Liver (tissue), 7 donors: ENCODE measurements at regions not wholly inside any gene's neighbourhood (a gene's known extent, or its start where the extent isn't known, plus 50 kb on each side); places are given as distances from the start of the nearest gene placed in this dataset.

Experiments
- DNase-seq: peaks from one replicate; pipeline ENCODE4 v3.0.0-alpha.2; 2017; ENCODE audit warnings: low spot score
- H3K27ac ChIP-seq, 2 donors: one replicate each; pipeline ENCODE4 v1.7.0; 2013; ENCODE audit warnings: inconsistent platforms in 2 of 2, low read length in 2 of 2, control low read depth in 1 of 2, low read depth in 1 of 2, mild to moderate bottlenecking in 1 of 2
- H3K27me3 ChIP-seq, 4 donors: one replicate each; pipeline versions ENCODE4 v1.6.1 to v1.7.0; 2013; ENCODE audit warnings: low read length in 3 of 4, inconsistent platforms in 1 of 4, mild to moderate bottlenecking in 1 of 4, moderate library complexity in 1 of 4; ENCODE audit not compliant: control insufficient read depth in 4 of 4, insufficient read depth in 4 of 4
- H3K36me3 ChIP-seq, 4 donors: one replicate each; pipeline versions ENCODE4 v1.6.1 to v1.7.0; 2013; ENCODE audit warnings: low read length in 3 of 4, mild to moderate bottlenecking in 3 of 4, low read depth in 1 of 4, moderate library complexity in 1 of 4; ENCODE audit not compliant: control insufficient read depth in 4 of 4, insufficient read depth in 3 of 4
- H3K4me1 ChIP-seq, 4 donors: one replicate each; pipeline versions ENCODE4 v1.6.1 to v1.7.0; 2013; ENCODE audit warnings: low read length in 3 of 4, mild to moderate bottlenecking in 3 of 4, moderate library complexity in 1 of 4; ENCODE audit not compliant: control insufficient read depth in 4 of 4, insufficient read depth in 4 of 4
- H3K4me3 ChIP-seq, 3 donors: one replicate each; pipeline versions ENCODE4 v1.6.1 to v1.7.0; 2013; ENCODE audit warnings: low read length in 3 of 3, control low read depth in 1 of 3, low read depth in 1 of 3, mild to moderate bottlenecking in 1 of 3
- H3K9ac ChIP-seq, 2 donors: one replicate each; pipeline ENCODE4 v1.7.0; 2013; ENCODE audit warnings: low read length in 2 of 2, mild to moderate bottlenecking in 2 of 2, moderate library complexity in 2 of 2, control low read depth in 1 of 2, low read depth in 1 of 2
- H3K9me3 ChIP-seq, 4 donors: one replicate each; pipeline versions ENCODE4 v1.6.1 to v1.7.0; 2013; ENCODE audit warnings: low read length in 3 of 4; ENCODE audit not compliant: control insufficient read depth in 4 of 4
- ATF3 ChIP-seq: IDR thresholded peaks from 2 replicates; pipeline ENCODE4 v1.6.1; 2016; ENCODE audit warnings: antibody characterized with exemption
- CTCF ChIP-seq: fragments of 150-350 bp; IDR thresholded peaks from 2 replicates; pipeline ENCODE4 v1.5.1; 2017; ENCODE audit warnings: improper control_type of control experiment, low read depth, low read length; ENCODE audit not compliant: missing input control
- EGR1 ChIP-seq, 2 donors: IDR thresholded peaks; 2 replicates each; pipeline ENCODE4 v1.6.1; 2016 to 2018; ENCODE audit warnings: antibody characterized with exemption in 2 of 2, low read depth in 2 of 2
- FOXA1 ChIP-seq: IDR thresholded peaks from 2 replicates; pipeline ENCODE4 v1.6.1; 2016; ENCODE audit warnings: antibody characterized with exemption
- FOXA2 ChIP-seq: IDR thresholded peaks from 2 replicates; pipeline ENCODE4 v1.6.1; 2016; ENCODE audit warnings: antibody characterized with exemption
- GABPA ChIP-seq, 2 donors: IDR thresholded peaks in 1 of 2; conservative IDR thresholded peaks in 1 of 2; 2 replicates each; pipeline ENCODE4 v1.6.1; 2016; ENCODE audit warnings: antibody characterized with exemption in 2 of 2, mild to moderate bottlenecking in 1 of 2, moderate library complexity in 1 of 2
- HNF4A ChIP-seq, 2 donors: conservative IDR thresholded peaks; 2 replicates each; pipeline ENCODE4 v1.6.1; 2016; ENCODE audit warnings: antibody characterized with exemption in 2 of 2, mild to moderate bottlenecking in 2 of 2
- HNF4G ChIP-seq: IDR thresholded peaks from 2 replicates; pipeline ENCODE4 v1.6.1; 2016; ENCODE audit warnings: antibody characterized with exemption
- JUND ChIP-seq, 2 donors: IDR thresholded peaks; 2 replicates each; pipeline ENCODE4 v1.6.1; 2016; ENCODE audit warnings: antibody characterized with exemption in 2 of 2
- MAX ChIP-seq: IDR thresholded peaks from 2 replicates; pipeline ENCODE4 v1.6.1; 2016; ENCODE audit warnings: antibody characterized with exemption
- NR2F2 ChIP-seq: IDR thresholded peaks from 2 replicates; pipeline ENCODE4 v1.6.1; 2016; ENCODE audit warnings: antibody characterized with exemption
- RAD21 ChIP-seq, 2 donors: IDR thresholded peaks; 2 replicates each; pipeline ENCODE4 v1.6.1; 2016; ENCODE audit warnings: antibody characterized with exemption in 2 of 2, mild to moderate bottlenecking in 2 of 2
- REST ChIP-seq: IDR thresholded peaks from 2 replicates; pipeline ENCODE4 v1.6.1; 2016; ENCODE audit warnings: antibody characterized with exemption, mild to moderate bottlenecking
- RXRA ChIP-seq, 2 donors: IDR thresholded peaks; 2 replicates each; pipeline ENCODE4 v1.6.1; 2017 to 2018; ENCODE audit warnings: antibody characterized with exemption in 2 of 2, mild to moderate bottlenecking in 1 of 2
- SP1 ChIP-seq: IDR thresholded peaks from 2 replicates; pipeline ENCODE4 v1.6.1; 2018; ENCODE audit warnings: antibody characterized with exemption, mild to moderate bottlenecking
- TAF1 ChIP-seq: conservative IDR thresholded peaks from 2 replicates; pipeline ENCODE4 v1.6.1; 2016; ENCODE audit warnings: antibody characterized with exemption, mild to moderate bottlenecking
- YY1 ChIP-seq: IDR thresholded peaks from 2 replicates; pipeline ENCODE4 v1.6.1; 2016; ENCODE audit warnings: antibody characterized with exemption, mild to moderate bottlenecking
- ZBTB33 ChIP-seq: IDR thresholded peaks from 2 replicates; pipeline ENCODE4 v1.6.1; 2016; ENCODE audit warnings: antibody characterized with exemption
- donor health status: healthy.
- donor health status: healthy.
- donor health status: healthy.
- donor health status: healthy.

GRCh38 chr6:73901986-73902385 is 206.0 kb downstream of the CD109 start:
- TF ChIP-seq YY1 (no peak), RAD21 (IDR thresholded peaks at IDR 0.05) (no peak), EGR1 (IDR thresholded peaks at IDR 0.05; ENCODE audit: low read depth in 2 of 2) (no peak), HNF4G (no peak), TAF1 (no peak), FOXA1 (no peak), ZBTB33 (no peak), RXRA (IDR thresholded peaks at IDR 0.05) (no peak), JUND (IDR thresholded peaks at IDR 0.05) (no peak), NR2F2 (no peak), CTCF (no peak), FOXA2 (no peak), GABPA (IDR thresholded peaks at IDR 0.05 in 1 of 2, conservative IDR thresholded peaks at IDR 0.05 in 1 of 2) (no peak), ATF3 (no peak), MAX (no peak), HNF4A (conservative IDR thresholded peaks at IDR 0.05) (no peak), SP1 (no peak), REST (no peak)
- Histone ChIP-seq H3K4me1 (no peaks in the 10 kb centered on the region), H3K27me3 (peaks cover 0 to 5% (median 0%) of the 10 kb centered on the region in 4 donors), H3K9ac (no peak overlapping the region), H3K9me3 (peaks cover 0 to 10% (median 2%) of the 10 kb centered on the region in 4 donors), H3K4me3 (no peak overlapping the region), H3K36me3 (no peaks in the 10 kb centered on the region), H3K27ac (no peak overlapping the region)
- no peak for DNase-seq

- H3K9me3 ChIP-seq: peaks cover 0 to 10% (median 2%) of the 10 kb centered on the region in 4 donors
- no peak overlapping the region for H3K4me3 ChIP-seq
- H3K36me3 ChIP-seq: no peaks in the 10 kb centered on the region
- H3K9ac ChIP-seq: no peak overlapping the region
- no peak for DNase-seq
- TF ChIP-seq FOXA1 (no peak), HNF4A (conservative IDR thresholded peaks at IDR 0.05) (no peak), SP1 (no peak), JUND (IDR thresholded peaks at IDR 0.05) (no peak), ATF3 (no peak), HNF4G (no peak), RAD21 (IDR thresholded peaks at IDR 0.05) (no peak), GABPA (IDR thresholded peaks at IDR 0.05 in 1 of 2, conservative IDR thresholded peaks at IDR 0.05 in 1 of 2) (no peak), RXRA (IDR thresholded peaks at IDR 0.05) (no peak), EGR1 (IDR thresholded peaks at IDR 0.05; ENCODE audit: low read depth in 2 of 2) (no peak), ZBTB33 (no peak), REST (no peak), TAF1 (no peak), YY1 (no peak)
- no peaks in the 10 kb centered on the region for H3K4me1 ChIP-seq
- no peak overlapping the region for H3K27ac ChIP-seq
- H3K27me3 ChIP-seq: peaks cover 0 to 5% (median 0%) of the 10 kb centered on the region in 4 donors
Measured at GRCh38 chr6:73901311-73901710, 205.3 kb downstream of the CD109 start.
